Calu3 (cell line): ENCODE measurements at regions not wholly inside any gene's neighbourhood (a gene's known extent, or its start where the extent isn't known, plus 50 kb on each side); places are given as distances from the start of the nearest gene placed in this dataset.

Experiments
- BruUV-seq: library from RNA; stranded (reverse); fragments of 400-500 nt; replicated peaks from 2 replicates; lab custom pipeline; 2021; lab: Mats Ljungman, UMichigan
- CTCF ChIA-PET: fragments of 300-600 bp; sonication (Branson Sonifier 250); formaldehyde crosslinking; loops from one replicate; lab custom pipeline; 2022; ENCODE audit warnings: antibody characterized with exemption; lab: Charles Lee
- DNase-seq: peaks from one replicate; pipeline ENCODE4 v3.0.0; 2022
- H3K27ac Mint-ChIP-seq: one replicate; pipeline ENCODE4 v1.8.0; 2022; ENCODE audit warnings: mixed read lengths; ENCODE audit not compliant: unreplicated experiment
- H3K27me3 Mint-ChIP-seq: one replicate; pipeline ENCODE4 v1.8.0; 2022; ENCODE audit warnings: mixed read lengths; ENCODE audit not compliant: unreplicated experiment
- H3K36me3 Mint-ChIP-seq: one replicate; pipeline ENCODE4 v1.8.0; 2022; ENCODE audit warnings: mild to moderate bottlenecking, moderate library complexity, mixed read lengths; ENCODE audit not compliant: insufficient read depth, unreplicated experiment
- H3K4me1 Mint-ChIP-seq: one replicate; pipeline ENCODE4 v1.8.0; 2022; ENCODE audit warnings: mild to moderate bottlenecking, low read depth, mixed read lengths; ENCODE audit not compliant: unreplicated experiment
- H3K4me3 Mint-ChIP-seq: one replicate; pipeline ENCODE4 v1.8.0; 2022; ENCODE audit warnings: mild to moderate bottlenecking, low read depth, moderate library complexity, mixed read lengths; ENCODE audit not compliant: unreplicated experiment
- H3K9me3 Mint-ChIP-seq: one replicate; pipeline ENCODE4 v1.8.0; 2022; ENCODE audit warnings: low read depth, mixed read lengths; ENCODE audit not compliant: unreplicated experiment
- intact Hi-C: fragments of 100-400 bp; cut with micrococcal nuclease; formaldehyde crosslinking; loops from one replicate; pipeline ENCODE4 v1.10.0; 2022; ENCODE audit not compliant: unreplicated experiment
- TF ChIP-seq, protein P1 (sequence below): fragments of 200-600 bp; IDR thresholded peaks from one replicate; pipeline ENCODE4 v1.8.0; 2022; ENCODE audit warnings: antibody characterized with exemption; ENCODE audit not compliant: unreplicated experiment

GRCh38 chr17:69954241-69954925, 120.6 kb upstream of the KCNJ16 start:
- H3K9me3 Mint-ChIP-seq, result peaks cover 19% of the 10 kb centered on the region
- H3K27ac Mint-ChIP-seq, result no peak overlapping the region
- intact Hi-C loops, result no loop called here
- H3K27me3 Mint-ChIP-seq, result no peaks in the 10 kb centered on the region
- no peaks in the 10 kb centered on the region for H3K4me1 Mint-ChIP-seq
- H3K4me3 Mint-ChIP-seq, result no peak overlapping the region
- no TSS peak for BruUV-seq
- CTCF ChIA-PET, result no interaction called here
- TF ChIP-seq, protein P1, sequence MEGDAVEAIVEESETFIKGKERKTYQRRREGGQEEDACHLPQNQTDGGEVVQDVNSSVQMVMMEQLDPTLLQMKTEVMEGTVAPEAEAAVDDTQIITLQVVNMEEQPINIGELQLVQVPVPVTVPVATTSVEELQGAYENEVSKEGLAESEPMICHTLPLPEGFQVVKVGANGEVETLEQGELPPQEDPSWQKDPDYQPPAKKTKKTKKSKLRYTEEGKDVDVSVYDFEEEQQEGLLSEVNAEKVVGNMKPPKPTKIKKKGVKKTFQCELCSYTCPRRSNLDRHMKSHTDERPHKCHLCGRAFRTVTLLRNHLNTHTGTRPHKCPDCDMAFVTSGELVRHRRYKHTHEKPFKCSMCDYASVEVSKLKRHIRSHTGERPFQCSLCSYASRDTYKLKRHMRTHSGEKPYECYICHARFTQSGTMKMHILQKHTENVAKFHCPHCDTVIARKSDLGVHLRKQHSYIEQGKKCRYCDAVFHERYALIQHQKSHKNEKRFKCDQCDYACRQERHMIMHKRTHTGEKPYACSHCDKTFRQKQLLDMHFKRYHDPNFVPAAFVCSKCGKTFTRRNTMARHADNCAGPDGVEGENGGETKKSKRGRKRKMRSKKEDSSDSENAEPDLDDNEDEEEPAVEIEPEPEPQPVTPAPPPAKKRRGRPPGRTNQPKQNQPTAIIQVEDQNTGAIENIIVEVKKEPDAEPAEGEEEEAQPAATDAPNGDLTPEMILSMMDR, result no peak
- no peaks in the 10 kb centered on the region for H3K36me3 Mint-ChIP-seq
- no peak for DNase-seq

DNA sequence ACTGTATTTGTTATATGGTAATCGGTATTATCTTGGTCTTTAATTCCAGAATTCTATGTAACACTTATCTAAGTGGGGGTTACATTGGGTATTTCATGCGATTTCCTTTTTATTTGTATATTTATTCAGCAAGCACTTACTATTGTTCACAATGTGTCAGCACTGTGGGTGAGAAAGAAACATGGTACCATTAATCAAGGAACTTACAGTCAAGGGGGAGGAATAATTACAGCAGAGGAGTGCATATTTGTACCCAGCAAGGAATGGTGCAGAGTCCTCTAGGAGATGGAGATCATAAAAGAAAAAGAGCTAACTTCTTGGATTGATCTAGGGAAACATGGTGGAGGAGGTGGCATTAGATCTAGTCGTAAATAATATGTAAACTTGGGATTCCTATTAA, 117.0 kb upstream of the KCNJ16 start:
- no peaks in the 10 kb centered on the region for H3K27me3 Mint-ChIP-seq
- CTCF ChIA-PET, result no interaction called here
- DNase-seq, result no peak
- no TSS peak for BruUV-seq
- H3K9me3 Mint-ChIP-seq, result peaks cover 23% of the 10 kb centered on the region
- H3K27ac Mint-ChIP-seq, result no peak overlapping the region
- intact Hi-C loops, result no loop called here
- no peaks in the 10 kb centered on the region for H3K36me3 Mint-ChIP-seq
- H3K4me1 Mint-ChIP-seq, result no peaks in the 10 kb centered on the region
- no peak overlapping the region for H3K4me3 Mint-ChIP-seq
- TF ChIP-seq, protein P1, result no peak

GRCh38 chr17:69959283-69959682, 115.7 kb upstream of the KCNJ16 start:
- Mint-ChIP-seq H3K36me3 (no peaks in the 10 kb centered on the region), H3K4me1 (no peaks in the 10 kb centered on the region), H3K27ac (no peak overlapping the region), H3K9me3 (peaks cover 28% of the 10 kb centered on the region), H3K27me3 (no peaks in the 10 kb centered on the region), H3K4me3 (no peak overlapping the region)
- TF ChIP-seq, protein P1, result no peak
- no TSS peak for BruUV-seq
- DNase-seq, result no peak
- intact Hi-C loops, result no loop called here
- CTCF ChIA-PET, result no interaction called here

- Mint-ChIP-seq H3K36me3 (no peaks in the 10 kb centered on the region), H3K9me3 (peaks cover 30% of the 10 kb centered on the region), H3K4me1 (no peaks in the 10 kb centered on the region), H3K27me3 (no peaks in the 10 kb centered on the region), H3K27ac (no peak overlapping the region), H3K4me3 (no peak overlapping the region)
- intact Hi-C loops, result no loop called here
- no peak for DNase-seq
- CTCF ChIA-PET, result no interaction called here
- TF ChIP-seq, protein P1, result no peak
- no TSS peak for BruUV-seq
Measured at GRCh38 chr17:69960755-69961154, 114.3 kb upstream of the KCNJ16 start.
